ENCODE measurements at regions not wholly inside any gene's neighbourhood (a gene's known extent, or its start where the extent isn't known, plus 50 kb on each side); places are given as distances from the start of the nearest gene placed in this dataset.

DNA sequence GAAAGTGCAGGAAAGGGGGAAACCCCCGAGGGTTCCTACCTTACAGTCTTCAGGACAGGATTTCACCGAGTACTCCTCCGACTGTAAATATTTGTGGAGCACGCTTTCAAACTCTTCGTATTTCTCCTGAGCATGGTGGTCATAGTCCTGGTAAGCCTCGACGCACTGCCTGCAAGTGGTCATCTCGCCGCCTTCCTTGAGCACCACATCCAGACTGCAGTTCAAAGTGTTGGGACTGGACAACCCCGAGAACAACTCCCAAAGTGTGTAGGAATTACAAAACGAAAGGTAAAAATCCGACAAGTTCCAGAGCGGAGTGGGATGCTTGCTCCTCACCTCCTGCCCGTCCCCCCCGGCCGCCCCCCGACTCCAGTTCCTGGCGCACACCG is 349.7 kb downstream of the LIG4 start:
- TF ChIP-seq, protein P1, sequence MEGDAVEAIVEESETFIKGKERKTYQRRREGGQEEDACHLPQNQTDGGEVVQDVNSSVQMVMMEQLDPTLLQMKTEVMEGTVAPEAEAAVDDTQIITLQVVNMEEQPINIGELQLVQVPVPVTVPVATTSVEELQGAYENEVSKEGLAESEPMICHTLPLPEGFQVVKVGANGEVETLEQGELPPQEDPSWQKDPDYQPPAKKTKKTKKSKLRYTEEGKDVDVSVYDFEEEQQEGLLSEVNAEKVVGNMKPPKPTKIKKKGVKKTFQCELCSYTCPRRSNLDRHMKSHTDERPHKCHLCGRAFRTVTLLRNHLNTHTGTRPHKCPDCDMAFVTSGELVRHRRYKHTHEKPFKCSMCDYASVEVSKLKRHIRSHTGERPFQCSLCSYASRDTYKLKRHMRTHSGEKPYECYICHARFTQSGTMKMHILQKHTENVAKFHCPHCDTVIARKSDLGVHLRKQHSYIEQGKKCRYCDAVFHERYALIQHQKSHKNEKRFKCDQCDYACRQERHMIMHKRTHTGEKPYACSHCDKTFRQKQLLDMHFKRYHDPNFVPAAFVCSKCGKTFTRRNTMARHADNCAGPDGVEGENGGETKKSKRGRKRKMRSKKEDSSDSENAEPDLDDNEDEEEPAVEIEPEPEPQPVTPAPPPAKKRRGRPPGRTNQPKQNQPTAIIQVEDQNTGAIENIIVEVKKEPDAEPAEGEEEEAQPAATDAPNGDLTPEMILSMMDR (IDR thresholded peaks at IDR 0.05; ENCODE audit: poor library complexity, severe bottlenecking), result no peak
- no peak for TF ChIP-seq POLR2AphosphoS5 (IDR thresholded peaks at IDR 0.05)
- no peak for TF ChIP-seq EP300 (conservative IDR thresholded peaks at IDR 0.05; ENCODE audit: poor library complexity, severe bottlenecking)
- no peak for TF ChIP-seq EZH2 (IDR thresholded peaks at IDR 0.05; ENCODE audit: borderline replicate concordance, insufficient read depth, low read length, poor library complexity, severe bottlenecking)
- TF ChIP-seq, protein P2, sequence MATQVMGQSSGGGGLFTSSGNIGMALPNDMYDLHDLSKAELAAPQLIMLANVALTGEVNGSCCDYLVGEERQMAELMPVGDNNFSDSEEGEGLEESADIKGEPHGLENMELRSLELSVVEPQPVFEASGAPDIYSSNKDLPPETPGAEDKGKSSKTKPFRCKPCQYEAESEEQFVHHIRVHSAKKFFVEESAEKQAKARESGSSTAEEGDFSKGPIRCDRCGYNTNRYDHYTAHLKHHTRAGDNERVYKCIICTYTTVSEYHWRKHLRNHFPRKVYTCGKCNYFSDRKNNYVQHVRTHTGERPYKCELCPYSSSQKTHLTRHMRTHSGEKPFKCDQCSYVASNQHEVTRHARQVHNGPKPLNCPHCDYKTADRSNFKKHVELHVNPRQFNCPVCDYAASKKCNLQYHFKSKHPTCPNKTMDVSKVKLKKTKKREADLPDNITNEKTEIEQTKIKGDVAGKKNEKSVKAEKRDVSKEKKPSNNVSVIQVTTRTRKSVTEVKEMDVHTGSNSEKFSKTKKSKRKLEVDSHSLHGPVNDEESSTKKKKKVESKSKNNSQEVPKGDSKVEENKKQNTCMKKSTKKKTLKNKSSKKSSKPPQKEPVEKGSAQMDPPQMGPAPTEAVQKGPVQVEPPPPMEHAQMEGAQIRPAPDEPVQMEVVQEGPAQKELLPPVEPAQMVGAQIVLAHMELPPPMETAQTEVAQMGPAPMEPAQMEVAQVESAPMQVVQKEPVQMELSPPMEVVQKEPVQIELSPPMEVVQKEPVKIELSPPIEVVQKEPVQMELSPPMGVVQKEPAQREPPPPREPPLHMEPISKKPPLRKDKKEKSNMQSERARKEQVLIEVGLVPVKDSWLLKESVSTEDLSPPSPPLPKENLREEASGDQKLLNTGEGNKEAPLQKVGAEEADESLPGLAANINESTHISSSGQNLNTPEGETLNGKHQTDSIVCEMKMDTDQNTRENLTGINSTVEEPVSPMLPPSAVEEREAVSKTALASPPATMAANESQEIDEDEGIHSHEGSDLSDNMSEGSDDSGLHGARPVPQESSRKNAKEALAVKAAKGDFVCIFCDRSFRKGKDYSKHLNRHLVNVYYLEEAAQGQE (IDR thresholded peaks at IDR 0.05; ENCODE audit: borderline replicate concordance), result no peak
- no peak for TF ChIP-seq SMC3 (conservative IDR thresholded peaks at IDR 0.05; ENCODE audit: poor library complexity)
- no peak for TF ChIP-seq MXI1 (conservative IDR thresholded peaks at IDR 0.05; ENCODE audit: poor library complexity, severe bottlenecking)
- no peak for TF ChIP-seq TAF1 (IDR thresholded peaks at IDR 0.05; ENCODE audit: low read depth)

Measured in neural cell (in vitro differentiated cells).